HG03565 (cell line): ENCODE measurements at regions not wholly inside any gene's neighbourhood (a gene's known extent, or its start where the extent isn't known, plus 50 kb on each side); places are given as distances from the start of the nearest gene placed in this dataset.

Source experiments
- ATAC-seq: cut with Tn5 transposase; IDR thresholded peaks from one replicate; pipeline ENCODE4 v1.9.1; 2021; ENCODE audit warnings: mild to moderate bottlenecking, moderate library complexity; ENCODE audit not compliant: unreplicated experiment

GRCh38 chr3:187949093-187949820, 204.0 kb upstream of the BCL6 start:
- no peak for ATAC-seq

GRCh38 chr3:187950671-187951070, 203.3 kb upstream of the LPP start:
- no peak for ATAC-seq

- no peak for ATAC-seq
These were observed 202.3 kb upstream of the LPP start for GRCh38 chr3:187951452-187952190.

DNA sequence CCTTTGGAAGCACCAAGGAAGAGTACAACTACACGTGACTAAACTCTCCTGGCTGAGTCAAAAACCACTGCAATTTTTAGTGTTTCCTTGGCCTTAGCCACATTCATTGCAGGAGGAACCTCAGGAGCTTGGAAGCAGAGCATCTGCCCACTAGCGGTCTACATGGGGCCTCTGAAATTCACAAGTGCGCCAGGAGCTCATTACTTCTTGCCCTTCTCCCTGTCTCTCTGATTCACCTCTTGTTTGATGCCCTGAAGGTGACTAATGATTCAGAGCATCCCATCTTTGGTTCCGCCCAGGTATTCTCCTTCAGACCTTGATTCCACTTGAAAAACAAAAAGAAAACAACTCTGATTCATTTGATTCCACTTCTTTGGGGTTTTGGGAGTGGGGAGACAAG, 201.1 kb upstream of the LPP start:
- ATAC-seq: no peak

GRCh38 chr3:187954516-187954872, 199.5 kb upstream of the LPP start:
- ATAC-seq: no peak

GRCh38 chr3:187954873-187955586, 198.9 kb upstream of the LPP start:
- ATAC-seq: no peak

- no peak for ATAC-seq
These were observed 198.4 kb upstream of the LPP start for GRCh38 chr3:187955587-187955952.

DNA sequence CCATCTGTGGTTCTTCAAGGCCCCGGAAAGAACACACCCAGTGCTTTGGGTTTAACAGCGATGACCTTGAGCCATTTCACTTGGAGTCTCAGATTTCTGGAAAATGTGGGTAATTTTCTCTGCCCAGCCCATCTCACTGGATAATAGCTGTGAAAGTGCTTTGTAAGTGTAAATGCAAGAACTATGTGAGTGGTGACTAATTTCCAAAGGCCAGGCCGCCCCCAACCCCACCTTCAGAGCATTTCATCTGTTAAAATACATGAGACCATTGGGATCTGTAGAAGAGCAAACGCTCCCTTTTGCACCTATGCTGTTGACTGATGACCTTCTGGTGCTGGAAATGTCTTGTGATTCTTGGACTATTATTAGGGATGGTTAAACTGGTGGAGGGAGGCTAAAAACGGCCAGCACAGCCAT, 196.8 kb upstream of the LPP start:
- ATAC-seq: no peak

DNA sequence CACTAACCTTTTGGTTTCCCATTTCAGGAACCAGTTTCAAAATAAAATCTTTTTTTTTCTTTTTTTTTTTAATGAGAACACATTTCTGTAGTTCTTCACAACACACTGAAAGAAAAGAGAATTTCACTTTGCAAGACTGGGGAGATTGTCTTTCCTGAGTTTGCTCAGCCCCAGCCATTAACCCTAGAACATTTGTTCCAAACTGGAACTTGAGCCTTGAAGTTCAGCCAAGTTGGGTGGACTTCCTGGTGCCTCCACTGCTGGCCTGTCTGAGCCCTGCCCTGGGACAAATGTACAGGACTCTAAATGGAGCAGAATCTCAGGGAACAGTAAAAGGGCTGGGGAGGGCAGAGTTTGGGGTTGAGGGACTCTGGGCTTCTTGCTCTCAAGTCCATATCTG, 196.4 kb upstream of the LPP start:
- ATAC-seq: no peak

DNA sequence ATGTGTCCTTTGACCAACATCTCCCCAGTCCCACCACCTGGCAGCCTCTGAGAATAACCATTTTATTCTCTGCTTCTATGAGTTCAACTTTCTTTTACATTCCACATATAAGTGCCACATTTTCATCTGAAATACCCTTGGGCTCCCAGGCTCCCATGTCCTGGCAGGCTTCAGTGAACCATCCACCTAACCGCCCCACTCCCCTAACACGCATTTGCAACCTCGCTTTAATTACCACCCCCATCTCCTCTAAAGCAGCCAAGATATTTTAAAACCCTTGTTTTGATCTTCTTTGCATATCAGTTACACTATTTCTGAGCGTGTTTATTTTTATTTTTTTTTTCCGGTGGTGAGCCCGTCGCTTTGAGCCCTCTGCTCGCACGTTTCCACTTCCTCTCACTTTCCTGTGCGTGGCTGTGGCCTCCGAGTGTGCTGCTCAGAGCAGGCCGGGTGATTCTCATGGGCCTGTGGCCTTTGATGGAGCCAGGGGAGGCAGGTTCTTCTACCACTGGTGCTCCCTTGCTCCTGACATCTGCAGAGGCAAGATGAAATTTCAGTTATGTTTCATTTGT, 195.4 kb upstream of the LPP start:
- no peak for ATAC-seq

GRCh38 chr3:187960820-187961219, 193.1 kb upstream of the LPP start:
- no peak for ATAC-seq

GRCh38 chr3:187961366-187961765, 192.6 kb upstream of the LPP start:
- ATAC-seq: no peak

DNA sequence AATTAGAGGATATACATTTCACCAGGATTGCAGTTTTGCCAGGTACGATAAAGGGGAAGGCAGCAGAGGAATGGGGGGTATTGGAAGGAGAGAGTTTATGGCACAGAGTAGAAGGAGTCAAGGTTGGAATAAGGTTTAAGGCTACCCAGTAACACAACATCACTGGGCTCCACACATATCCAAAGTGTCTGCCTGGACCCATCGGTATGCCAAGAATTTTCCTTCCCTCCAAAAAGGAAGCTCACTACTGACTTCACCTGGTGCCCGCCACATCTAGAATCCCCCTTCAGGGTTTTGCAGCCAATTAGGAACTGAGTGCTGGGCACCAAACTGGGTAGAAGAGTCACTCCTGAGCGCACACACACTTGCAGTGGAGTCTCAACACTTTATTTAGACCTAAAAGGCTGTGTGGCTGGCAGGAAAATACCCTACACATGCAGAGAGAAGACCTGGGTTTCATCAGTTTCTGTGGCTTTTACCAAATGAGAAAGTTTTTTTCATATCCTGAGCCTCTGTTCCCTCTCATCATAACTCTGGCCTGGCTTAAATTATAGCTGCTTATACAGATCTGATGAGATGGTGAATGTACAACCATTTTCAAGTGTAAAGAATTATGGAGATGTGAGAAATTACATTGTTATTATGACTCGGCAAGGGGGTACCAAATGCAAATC, 190.8 kb upstream of the LPP start:
- no peak for ATAC-seq

GRCh38 chr3:187963677-187964385, 190.1 kb upstream of the LPP start:
- no peak for ATAC-seq

- no peak for ATAC-seq
These were observed 189.2 kb upstream of the LPP start for GRCh38 chr3:187964760-187965159.

DNA sequence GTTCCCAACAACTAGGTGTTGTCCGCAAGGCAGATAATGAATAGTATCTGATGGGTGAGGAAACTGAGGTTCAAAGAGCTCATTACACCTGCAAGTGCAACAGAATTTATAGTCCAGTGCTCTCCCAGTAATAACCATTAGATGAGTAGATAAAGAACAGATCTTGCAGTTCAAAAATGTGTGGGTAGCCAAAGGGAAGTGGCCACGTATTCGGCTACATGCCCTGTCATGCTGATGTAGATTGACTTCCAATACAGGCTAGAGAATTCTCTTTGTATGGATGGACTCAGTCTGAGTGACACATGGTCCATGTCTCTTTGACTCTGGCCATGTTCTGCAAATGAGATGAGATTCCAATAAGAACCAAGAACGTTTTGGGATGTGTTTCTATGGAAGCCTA, 187.9 kb upstream of the LPP start:
- no peak for ATAC-seq

DNA sequence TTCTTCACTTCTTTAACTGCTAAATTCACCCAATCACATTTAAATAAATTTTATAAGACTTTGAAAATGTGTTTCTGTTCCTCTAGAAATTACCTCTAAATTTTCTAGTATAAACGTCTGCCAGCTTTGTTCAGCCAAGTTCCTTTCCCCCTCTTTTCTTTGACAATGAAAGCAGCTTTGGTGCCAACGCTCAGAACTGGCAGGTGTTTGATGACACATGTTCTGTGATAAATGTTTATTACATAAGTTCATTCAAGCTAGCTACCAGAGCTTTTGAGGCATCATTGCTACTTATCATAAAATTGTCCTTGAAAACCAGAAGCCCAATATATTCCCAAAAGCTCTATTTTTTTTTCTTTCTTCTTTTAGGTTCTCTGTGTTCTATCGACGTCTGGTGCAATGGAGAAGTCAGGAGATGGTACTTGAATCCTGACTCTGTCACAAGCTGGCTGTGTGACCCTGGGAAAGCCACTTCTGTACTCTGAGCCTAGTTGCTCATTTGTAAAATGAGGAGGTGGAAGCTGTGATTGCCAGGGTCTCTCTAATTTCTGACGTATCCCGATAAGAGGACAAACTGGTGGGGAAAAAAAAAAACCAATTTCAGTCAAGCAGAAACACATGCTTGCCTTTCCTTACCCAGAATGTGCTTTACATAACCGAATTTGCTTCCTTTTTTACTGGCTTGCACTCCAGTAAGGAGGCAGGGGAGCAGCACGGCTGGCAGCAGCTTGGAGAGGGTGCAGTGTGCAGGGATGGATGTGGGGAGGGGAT, 187.1 kb upstream of the LPP start:
- no peak for ATAC-seq

DNA sequence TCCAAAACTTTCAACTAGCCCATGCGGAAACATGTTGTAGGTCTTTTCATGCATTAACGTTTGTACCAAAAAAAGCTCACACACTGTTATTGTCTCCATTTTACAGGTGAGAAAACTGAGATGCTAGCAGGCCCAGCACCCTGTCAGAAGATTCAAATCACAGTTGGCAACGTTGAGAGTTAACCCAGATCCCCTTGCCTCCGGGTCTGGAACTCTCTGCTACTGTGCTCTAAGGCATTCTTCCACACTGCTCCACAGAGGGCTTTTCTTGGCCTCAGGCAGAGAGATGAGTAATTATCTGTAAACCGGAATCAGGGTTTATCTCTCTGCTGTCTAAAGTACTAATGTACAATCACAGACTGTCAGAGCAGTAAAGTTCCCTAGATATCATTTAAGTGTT, 186.0 kb upstream of the LPP start:
- ATAC-seq: no peak

DNA sequence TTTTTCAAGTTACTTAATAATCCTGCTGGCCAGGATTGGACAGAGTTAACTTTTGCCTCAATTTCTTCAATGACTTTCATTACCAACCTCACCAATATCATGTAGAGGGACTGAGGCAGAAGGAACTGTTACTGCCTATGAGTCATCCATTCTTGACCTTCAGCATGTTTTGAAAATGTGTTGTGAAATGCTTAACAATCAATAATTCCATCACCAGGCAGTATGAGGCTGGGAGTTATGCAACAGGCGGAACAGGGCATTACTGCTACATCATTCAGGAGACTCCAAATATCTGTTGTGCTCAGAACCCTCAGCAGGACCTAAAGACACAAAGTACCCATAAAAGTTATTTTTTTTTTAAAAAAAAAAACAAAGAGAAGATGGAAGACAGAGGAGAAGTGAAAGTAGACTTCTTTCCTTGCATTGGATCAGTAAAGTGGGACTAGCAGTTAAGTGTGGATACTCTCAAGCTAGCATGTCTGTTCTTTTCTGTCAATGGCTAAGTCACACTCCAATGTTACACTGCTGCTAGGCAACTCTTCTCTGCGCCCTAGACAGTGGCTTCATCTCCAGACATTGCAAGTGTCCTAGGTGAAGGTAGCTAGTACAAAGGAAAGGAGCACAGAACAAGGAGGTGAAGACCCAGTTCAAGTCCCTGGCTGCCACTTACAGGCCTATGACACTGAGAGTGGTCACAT, 184.9 kb upstream of the LPP start:
- ATAC-seq: no peak
